Pancreas (tissue), 10 donors: ENCODE measurements at regions not wholly inside any gene's neighbourhood (a gene's known extent, or its start where the extent isn't known, plus 50 kb on each side); places are given as distances from the start of the nearest gene placed in this dataset.

ENCODE experiments used
- ATAC-seq, 4 donors: fragments of 200-7000 bp; cut with Tn5 transposase; one replicate each; pipeline versions ENCODE4 v1.8.0 to v1.9.1; 2020; ENCODE audit warnings: mild to moderate bottlenecking in 4 of 4, moderate library complexity in 4 of 4
- DNase-seq, 6 donors: peaks; one replicate each; pipeline ENCODE4 v3.0.0-alpha.2; 2020
- FAIRE-seq: peaks from 2 replicates; lab custom pipeline; 2012; peaks lifted over from hg19 to GRCh38; lab: Jason Lieb, UNC
- H3K27ac ChIP-seq, 4 donors: fragments of 200-600 bp; sonication (generic); 1 replicate in 3 of 4; 2 replicates in 1 of 4; pipeline versions ENCODE4 v1.5.0 to v1.8.0; 2020
- H3K27me3 ChIP-seq, 4 donors: fragments of 200-600 bp; one replicate each; pipeline ENCODE4 v1.8.0; 2021
- H3K36me3 ChIP-seq, 3 donors: fragments of 200-600 bp; sonication (generic) in 1 of 3; one replicate each; pipeline versions ENCODE4 v1.5.0 to v1.8.0; 2020 to 2021
- H3K4me1 ChIP-seq, 3 donors: fragments of 200-600 bp; one replicate each; pipeline ENCODE4 v1.8.0; 2021
- H3K4me3 ChIP-seq, 4 donors: fragments of 200-600 bp; sonication (generic) in 2 of 4; one replicate each; pipeline versions ENCODE4 v1.5.0 to v1.8.0; 2020 to 2021
- H3K9me3 ChIP-seq, 4 donors: fragments of 200-600 bp; one replicate each; pipeline ENCODE4 v1.8.0; 2021
- CTCF ChIP-seq, 4 donors: fragments of 200-600 bp; sonication (generic) in 3 of 4; IDR thresholded peaks; one replicate each; pipeline versions ENCODE4 v1.5.0 to v1.8.0; 2021; ENCODE audit warnings: antibody characterized with exemption in 4 of 4
- WGBS, 2 donors: extraction: QIAGEN DNeasy Blood & Tissue Kit; methylation state at CpG; one replicate each; pipeline ENCODE4 v1.1.7; 2013; 5-methylcytosine and 5-hydroxymethylcytosine counted together
- intact Hi-C, 3 donors: fragments of 100-400 bp; cut with DNase I; formaldehyde crosslinking; loops; one replicate each; pipeline versions ENCODE4 v1.11.1 to v1.14.2; 2022
- donor health status: healthy with polysubstance abuse.
- donor health status: DM: no; HTN: no; CAD: no; lungs with moderate emphysema.
- donor health status: DM: no; HTN: no; CAD: no.
- donor health status: control.
- donor health status: control.
- donor health status: Bipolar disorder and iron deficiency.
- donor health status: DM: yes; HTN: yes; CAD: no.
- donor health status: DM: no; HTN: no; CAD: no.
- donor health status: DM: no; HTN: no; CAD: no.
- donor health status: DM: yes; HTN: yes; CAD: no.

GRCh38 chr4:77488882-77489281 is 116.7 kb upstream of the CXCL13 start:
- FAIRE-seq, result no peak
- WGBS, 2 donors, result 83 to 86% methylated on average over 1 of the region's 1 CpG
- intact Hi-C loops, result no loop called here
- Histone ChIP-seq H3K4me3 (no peak overlapping the region), H3K9me3 (no peaks in the 10 kb centered on the region), H3K27me3 (no peaks in the 10 kb centered on the region), H3K27ac (no peak overlapping the region), H3K4me1 (no peaks in the 10 kb centered on the region), H3K36me3 (no peaks in the 10 kb centered on the region)
- no peak for TF ChIP-seq CTCF (IDR thresholded peaks at IDR 0.05)
- no peak for DNase-seq
- ATAC-seq, result no peak

- FAIRE-seq (no peak), DNase-seq (no peak), ATAC-seq (no peak)
- H3K27me3 ChIP-seq, result no peaks in the 10 kb centered on the region
- no peak overlapping the region for H3K27ac ChIP-seq
- intact Hi-C loops, result no loop called here
- no peaks in the 10 kb centered on the region for H3K4me1 ChIP-seq
- no peak for TF ChIP-seq CTCF (IDR thresholded peaks at IDR 0.05)
- WGBS, 2 donors, result 83 to 96% methylated on average over 1 of the region's 1 CpG
- no peak overlapping the region for H3K4me3 ChIP-seq
- no peaks in the 10 kb centered on the region for H3K9me3 ChIP-seq
- no peaks in the 10 kb centered on the region for H3K36me3 ChIP-seq
Measured at GRCh38 chr4:77493120-77493752, 112.4 kb upstream of the CXCL13 start.

GRCh38 chr4:77493829-77494551 is 111.6 kb upstream of the CXCL13 start:
- DNase-seq (no peak), ATAC-seq (no peak), FAIRE-seq (no peak)
- H3K9me3 ChIP-seq, result no peaks in the 10 kb centered on the region
- intact Hi-C loops, result no loop called here
- no peak for TF ChIP-seq CTCF (IDR thresholded peaks at IDR 0.05)
- no peak overlapping the region for H3K27ac ChIP-seq
- 76 to 84% methylated on average over 2 of the region's 2 CpGs for WGBS, 2 donors
- H3K4me1 ChIP-seq, result no peaks in the 10 kb centered on the region
- no peaks in the 10 kb centered on the region for H3K27me3 ChIP-seq
- H3K4me3 ChIP-seq, result no peak overlapping the region
- no peaks in the 10 kb centered on the region for H3K36me3 ChIP-seq

- Histone ChIP-seq H3K27me3 (no peaks in the 10 kb centered on the region), H3K27ac (no peak overlapping the region), H3K4me3 (no peak overlapping the region), H3K4me1 (no peaks in the 10 kb centered on the region), H3K36me3 (no peaks in the 10 kb centered on the region), H3K9me3 (no peaks in the 10 kb centered on the region)
- TF ChIP-seq CTCF (IDR thresholded peaks at IDR 0.05), result no peak
- ATAC-seq (no peak), FAIRE-seq (no peak), DNase-seq (no peak)
- intact Hi-C loops, result no loop called here
Measured at GRCh38 chr4:77496457-77496856, 109.2 kb upstream of the CXCL13 start.

GRCh38 chr4:77500801-77501200 is 104.8 kb upstream of the CXCL13 start:
- ATAC-seq (no peak), FAIRE-seq (no peak), DNase-seq (no peak)
- Histone ChIP-seq H3K4me1 (no peaks in the 10 kb centered on the region), H3K27me3 (no peaks in the 10 kb centered on the region), H3K27ac (no peak overlapping the region), H3K4me3 (no peak overlapping the region), H3K9me3 (no peaks in the 10 kb centered on the region), H3K36me3 (no peaks in the 10 kb centered on the region)
- 66 to 85% methylated on average over 3 of the region's 3 CpGs for WGBS, 2 donors
- intact Hi-C loops, result no loop called here
- no peak for TF ChIP-seq CTCF (IDR thresholded peaks at IDR 0.05)
